ENCODE measurements at regions not wholly inside any gene's neighbourhood (a gene's known extent, or its start where the extent isn't known, plus 50 kb on each side); places are given as distances from the start of the nearest gene placed in this dataset.
"Not testable (repeated sequence)": the region's sequence is repeated elsewhere in the genome, so short reads cannot be mapped to it uniquely, and the experiment has no call there.

DNA sequence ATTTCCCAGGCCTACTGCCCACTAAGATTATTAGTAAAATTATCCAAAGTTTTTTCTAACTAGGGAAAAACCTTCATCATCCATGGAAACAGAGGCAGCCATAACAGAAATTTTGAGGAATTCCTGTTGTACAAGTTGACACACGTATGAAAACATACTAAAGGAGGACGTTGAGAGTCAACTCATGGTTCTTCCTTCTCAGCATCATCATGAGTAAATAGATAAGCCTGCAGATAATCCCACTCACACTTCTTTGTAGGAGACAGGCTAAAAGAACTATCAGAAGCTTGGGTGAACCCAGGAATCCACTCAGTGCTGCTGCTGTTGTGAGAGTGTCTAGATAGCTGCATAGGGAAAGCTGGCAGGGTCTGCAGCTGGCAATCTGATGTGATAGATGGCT, 694.8 kb upstream of the NR2F2 start:
- Histone ChIP-seq H3K4me1 (ENCODE audit: control insufficient read depth, low read length) (no peaks in the 10 kb centered on the region), H3K27me3 (ENCODE audit: control insufficient read depth, low read length) (no peaks in the 10 kb centered on the region), H3K79me2 (ENCODE audit: control insufficient read depth, low read length) (no peaks in the 10 kb centered on the region), H3K27ac (ENCODE audit: low read depth, low read length) (no peak overlapping the region), H3K36me3 (ENCODE audit: control insufficient read depth, low read length) (no peaks in the 10 kb centered on the region), H3F3A (ENCODE audit: control insufficient read depth, insufficient read depth) (no peaks in the 10 kb centered on the region), H3K9me3 (ENCODE audit: control insufficient read depth, insufficient read depth, low read length) (no peaks in the 10 kb centered on the region; the same call in 1 of the 2 replicates), H3K4me2 (ENCODE audit: low read length) (no peak overlapping the region), H3K9me2 (replicated peaks; ENCODE audit: control insufficient read depth, low read length) (no peaks in the 10 kb centered on the region), H3K4me3 (ENCODE audit: low read length) (no peak overlapping the region), H4K20me1 (ENCODE audit: control insufficient read depth, insufficient read depth, low read depth, low read length) (no peaks in the 10 kb centered on the region)
- TF ChIP-seq, protein P1, sequence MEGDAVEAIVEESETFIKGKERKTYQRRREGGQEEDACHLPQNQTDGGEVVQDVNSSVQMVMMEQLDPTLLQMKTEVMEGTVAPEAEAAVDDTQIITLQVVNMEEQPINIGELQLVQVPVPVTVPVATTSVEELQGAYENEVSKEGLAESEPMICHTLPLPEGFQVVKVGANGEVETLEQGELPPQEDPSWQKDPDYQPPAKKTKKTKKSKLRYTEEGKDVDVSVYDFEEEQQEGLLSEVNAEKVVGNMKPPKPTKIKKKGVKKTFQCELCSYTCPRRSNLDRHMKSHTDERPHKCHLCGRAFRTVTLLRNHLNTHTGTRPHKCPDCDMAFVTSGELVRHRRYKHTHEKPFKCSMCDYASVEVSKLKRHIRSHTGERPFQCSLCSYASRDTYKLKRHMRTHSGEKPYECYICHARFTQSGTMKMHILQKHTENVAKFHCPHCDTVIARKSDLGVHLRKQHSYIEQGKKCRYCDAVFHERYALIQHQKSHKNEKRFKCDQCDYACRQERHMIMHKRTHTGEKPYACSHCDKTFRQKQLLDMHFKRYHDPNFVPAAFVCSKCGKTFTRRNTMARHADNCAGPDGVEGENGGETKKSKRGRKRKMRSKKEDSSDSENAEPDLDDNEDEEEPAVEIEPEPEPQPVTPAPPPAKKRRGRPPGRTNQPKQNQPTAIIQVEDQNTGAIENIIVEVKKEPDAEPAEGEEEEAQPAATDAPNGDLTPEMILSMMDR (IDR thresholded peaks at IDR 0.05; ENCODE audit: low read depth, low read length, poor library complexity, severe bottlenecking) = no peak
- TF ChIP-seq EZH2phosphoT487 (IDR thresholded peaks at IDR 0.05; ENCODE audit: borderline replicate concordance, low read length) = no peak

DNA sequence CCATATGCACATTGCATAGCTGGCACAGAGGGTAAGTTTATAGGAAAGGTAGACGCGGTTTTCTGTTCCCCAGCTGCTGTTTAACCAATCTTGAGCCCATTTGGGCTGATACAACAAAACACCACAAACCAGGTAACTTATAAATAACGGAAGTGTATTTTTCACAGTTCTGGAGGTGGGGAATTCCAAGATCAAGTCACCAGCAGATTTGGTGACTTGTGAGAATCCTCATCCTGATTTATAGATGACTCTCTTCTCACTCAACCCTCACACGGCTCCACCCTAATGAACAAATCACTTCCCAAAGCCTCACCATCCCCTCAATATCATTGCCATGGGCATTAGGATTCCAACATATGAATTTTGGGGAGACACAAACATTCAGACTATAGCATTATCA, 694.4 kb upstream of the NR2F2 start:
- Histone ChIP-seq H3K27ac (ENCODE audit: low read depth, low read length) (no peak overlapping the region), H3K79me2 (ENCODE audit: control insufficient read depth, low read length) (no peaks in the 10 kb centered on the region), H3K36me3 (ENCODE audit: control insufficient read depth, low read length) (no peaks in the 10 kb centered on the region), H3K9me3 (ENCODE audit: control insufficient read depth, insufficient read depth, low read length) (no peaks in the 10 kb centered on the region; the same call in 1 of the 2 replicates), H3F3A (ENCODE audit: control insufficient read depth, insufficient read depth) (no peaks in the 10 kb centered on the region), H3K4me2 (ENCODE audit: low read length) (no peak overlapping the region), H3K4me1 (ENCODE audit: control insufficient read depth, low read length) (no peaks in the 10 kb centered on the region), H3K27me3 (ENCODE audit: control insufficient read depth, low read length) (no peaks in the 10 kb centered on the region), H4K20me1 (ENCODE audit: control insufficient read depth, insufficient read depth, low read depth, low read length) (no peaks in the 10 kb centered on the region), H3K4me3 (ENCODE audit: low read length) (no peak overlapping the region), H3K9me2 (replicated peaks; ENCODE audit: control insufficient read depth, low read length) (no peaks in the 10 kb centered on the region)
- TF ChIP-seq, protein P1 (IDR thresholded peaks at IDR 0.05; ENCODE audit: low read depth, low read length, poor library complexity, severe bottlenecking) = no peak
- TF ChIP-seq EZH2phosphoT487 (IDR thresholded peaks at IDR 0.05; ENCODE audit: borderline replicate concordance, low read length) = no peak

DNA sequence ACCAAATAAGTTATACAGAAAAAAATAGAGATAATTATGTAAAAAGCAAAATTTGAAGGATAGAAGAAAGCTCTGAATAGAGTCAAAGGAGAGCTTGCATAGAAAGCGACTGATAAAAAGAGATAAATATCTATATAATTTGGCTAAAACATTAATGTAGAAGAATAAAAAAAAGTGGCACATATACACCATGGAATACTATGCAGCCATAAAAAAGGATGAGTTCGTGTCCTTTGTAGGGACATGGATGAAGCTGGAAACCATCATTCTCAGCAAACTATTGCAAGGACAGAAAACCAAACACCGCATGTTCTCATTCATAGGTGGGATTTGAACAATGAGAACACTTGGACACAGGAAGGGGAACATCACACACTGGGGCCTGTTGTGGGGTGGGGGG, 693.3 kb upstream of the NR2F2 start:
- H3K36me3 ChIP-seq (ENCODE audit: control insufficient read depth, low read length); H3K4me3 ChIP-seq (ENCODE audit: low read length); H3K79me2 ChIP-seq (ENCODE audit: control insufficient read depth, low read length); H3K27me3 ChIP-seq (ENCODE audit: control insufficient read depth, low read length); H3K9me2 ChIP-seq (replicated peaks; ENCODE audit: control insufficient read depth, low read length); H3K4me2 ChIP-seq (ENCODE audit: low read length); H4K20me1 ChIP-seq (ENCODE audit: control insufficient read depth, insufficient read depth, low read depth, low read length); H3K4me1 ChIP-seq (ENCODE audit: control insufficient read depth, low read length); H3F3A ChIP-seq (ENCODE audit: control insufficient read depth, insufficient read depth); H3K9me3 ChIP-seq (ENCODE audit: control insufficient read depth, insufficient read depth, low read length); H3K27ac ChIP-seq (ENCODE audit: low read depth, low read length): not testable (repeated sequence)

DNA sequence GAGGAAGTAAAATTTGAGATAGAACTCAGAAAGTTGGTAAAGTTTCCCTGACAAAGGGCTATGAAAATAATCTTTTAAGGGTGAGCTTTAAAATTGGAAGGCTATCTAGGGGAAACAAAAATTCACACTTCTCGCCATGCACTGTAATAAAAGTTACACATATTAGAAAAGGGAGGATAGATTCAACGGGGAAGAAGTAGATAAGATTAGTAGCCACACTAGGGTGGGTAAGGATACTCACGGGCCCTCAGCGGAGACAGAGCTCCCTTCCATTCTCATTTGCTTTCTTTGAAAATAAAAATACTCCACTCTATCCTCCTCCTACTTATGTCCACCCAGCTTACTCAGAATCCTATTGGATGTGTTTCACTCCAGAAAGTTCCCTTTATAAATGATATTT, 691.3 kb upstream of the NR2F2 start:
- Histone ChIP-seq H3K36me3 (ENCODE audit: control insufficient read depth, low read length) (no peaks in the 10 kb centered on the region), H3K27me3 (ENCODE audit: control insufficient read depth, low read length) (no peaks in the 10 kb centered on the region), H3F3A (ENCODE audit: control insufficient read depth, insufficient read depth) (no peaks in the 10 kb centered on the region), H3K4me2 (ENCODE audit: low read length) (no peak overlapping the region), H3K27ac (ENCODE audit: low read depth, low read length) (no peak overlapping the region), H4K20me1 (ENCODE audit: control insufficient read depth, insufficient read depth, low read depth, low read length) (no peaks in the 10 kb centered on the region), H3K79me2 (ENCODE audit: control insufficient read depth, low read length) (no peaks in the 10 kb centered on the region), H3K4me1 (ENCODE audit: control insufficient read depth, low read length) (no peaks in the 10 kb centered on the region), H3K9me2 (replicated peaks; ENCODE audit: control insufficient read depth, low read length) (no peaks in the 10 kb centered on the region), H3K4me3 (ENCODE audit: low read length) (no peak overlapping the region), H3K9me3 (ENCODE audit: control insufficient read depth, insufficient read depth, low read length) (no peaks in the 10 kb centered on the region)
- TF ChIP-seq, protein P1 (IDR thresholded peaks at IDR 0.05; ENCODE audit: low read depth, low read length, poor library complexity, severe bottlenecking) = no peak
- TF ChIP-seq EZH2phosphoT487 (IDR thresholded peaks at IDR 0.05; ENCODE audit: borderline replicate concordance, low read length) = no peak

All from DOHH2 (cell line).